Astrocyte of the cerebellum (primary cell): ENCODE measurements at regions not wholly inside any gene's neighbourhood (a gene's known extent, or its start where the extent isn't known, plus 50 kb on each side); places are given as distances from the start of the nearest gene placed in this dataset.
A peak's percentile ranks its signal among the peaks of the same experiment; 100 is the strongest.

Source experiments
- DNase-seq: peaks from one replicate; pipeline ENCODE4 v3.0.0-alpha.2; 2011; ENCODE audit warnings: low read depth
- H3K4me3 ChIP-seq: 2 replicates; pipeline ENCODE4 v1.5.1; 2011; ENCODE audit warnings: mild to moderate bottlenecking, low read depth, low read length, moderate library complexity
- in situ Hi-C: cut with HindIII; loops from 2 replicates; pipeline ENCODE4 v1.10.0; 2017; ENCODE audit warnings: low sequenced_read_pairs
- TF ChIP-seq, protein P1 (sequence below): IDR thresholded peaks from 2 replicates; pipeline ENCODE4 v1.5.1; 2012; ENCODE audit warnings: low read length, low read depth, moderate library complexity, mild to moderate bottlenecking; ENCODE audit errors: missing control alignments

DNA sequence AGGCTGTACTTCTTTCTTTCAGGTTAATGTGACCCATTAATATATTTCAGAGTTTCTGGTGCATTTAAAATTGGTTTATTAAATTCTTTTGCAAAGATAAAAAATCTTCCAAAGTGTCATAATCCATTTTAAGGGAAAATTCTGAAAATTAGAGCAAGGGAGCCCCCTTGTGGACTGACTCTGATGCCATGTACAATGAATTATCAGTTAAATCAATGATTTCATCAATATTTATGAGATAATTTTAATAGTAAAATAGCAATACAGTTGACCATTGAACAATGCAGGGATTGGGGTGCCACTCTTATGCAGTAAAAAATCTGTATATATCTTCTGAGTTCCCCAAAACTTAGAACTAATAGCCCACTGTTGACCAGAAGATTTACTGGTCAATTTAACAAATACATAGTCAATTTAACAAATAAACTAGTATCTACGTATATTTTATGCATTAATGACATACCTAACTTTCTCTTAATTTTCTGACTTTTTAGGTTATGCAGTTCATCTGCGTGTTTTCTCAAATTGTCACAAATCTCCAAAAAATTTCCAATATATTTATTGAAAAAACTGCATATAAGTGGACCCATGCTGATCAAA lies 479.1 kb upstream of the MIR17HG start:
- TF ChIP-seq, protein P1, sequence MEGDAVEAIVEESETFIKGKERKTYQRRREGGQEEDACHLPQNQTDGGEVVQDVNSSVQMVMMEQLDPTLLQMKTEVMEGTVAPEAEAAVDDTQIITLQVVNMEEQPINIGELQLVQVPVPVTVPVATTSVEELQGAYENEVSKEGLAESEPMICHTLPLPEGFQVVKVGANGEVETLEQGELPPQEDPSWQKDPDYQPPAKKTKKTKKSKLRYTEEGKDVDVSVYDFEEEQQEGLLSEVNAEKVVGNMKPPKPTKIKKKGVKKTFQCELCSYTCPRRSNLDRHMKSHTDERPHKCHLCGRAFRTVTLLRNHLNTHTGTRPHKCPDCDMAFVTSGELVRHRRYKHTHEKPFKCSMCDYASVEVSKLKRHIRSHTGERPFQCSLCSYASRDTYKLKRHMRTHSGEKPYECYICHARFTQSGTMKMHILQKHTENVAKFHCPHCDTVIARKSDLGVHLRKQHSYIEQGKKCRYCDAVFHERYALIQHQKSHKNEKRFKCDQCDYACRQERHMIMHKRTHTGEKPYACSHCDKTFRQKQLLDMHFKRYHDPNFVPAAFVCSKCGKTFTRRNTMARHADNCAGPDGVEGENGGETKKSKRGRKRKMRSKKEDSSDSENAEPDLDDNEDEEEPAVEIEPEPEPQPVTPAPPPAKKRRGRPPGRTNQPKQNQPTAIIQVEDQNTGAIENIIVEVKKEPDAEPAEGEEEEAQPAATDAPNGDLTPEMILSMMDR: peak; percentile 65
- DNase-seq: peak; percentile 16
- no peak overlapping the region for H3K4me3 ChIP-seq
- in situ Hi-C loops: no loop called here

DNA sequence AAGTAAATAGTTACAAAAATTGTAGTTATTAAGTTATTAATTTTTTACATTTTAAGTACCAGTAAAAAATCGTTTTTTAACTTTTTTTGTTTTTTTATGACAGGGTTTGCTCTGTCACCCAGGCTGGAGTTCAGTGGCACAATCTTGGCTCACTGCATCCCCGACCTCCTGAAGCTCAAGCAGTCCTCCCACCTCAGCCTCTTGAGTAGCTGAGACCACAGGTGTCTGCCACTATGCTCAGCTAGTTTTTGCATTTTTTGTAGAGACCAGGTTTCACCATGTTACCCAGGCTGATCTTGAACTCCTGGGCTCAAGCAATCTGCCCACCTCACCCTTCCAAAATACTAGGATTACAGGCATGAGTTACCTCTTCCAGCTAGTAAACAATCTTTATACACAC lies 477.9 kb upstream of the MIR17HG start:
- TF ChIP-seq, protein P1: no peak
- no peak for DNase-seq
- no peak overlapping the region for H3K4me3 ChIP-seq
- in situ Hi-C loops: no loop called here

DNA sequence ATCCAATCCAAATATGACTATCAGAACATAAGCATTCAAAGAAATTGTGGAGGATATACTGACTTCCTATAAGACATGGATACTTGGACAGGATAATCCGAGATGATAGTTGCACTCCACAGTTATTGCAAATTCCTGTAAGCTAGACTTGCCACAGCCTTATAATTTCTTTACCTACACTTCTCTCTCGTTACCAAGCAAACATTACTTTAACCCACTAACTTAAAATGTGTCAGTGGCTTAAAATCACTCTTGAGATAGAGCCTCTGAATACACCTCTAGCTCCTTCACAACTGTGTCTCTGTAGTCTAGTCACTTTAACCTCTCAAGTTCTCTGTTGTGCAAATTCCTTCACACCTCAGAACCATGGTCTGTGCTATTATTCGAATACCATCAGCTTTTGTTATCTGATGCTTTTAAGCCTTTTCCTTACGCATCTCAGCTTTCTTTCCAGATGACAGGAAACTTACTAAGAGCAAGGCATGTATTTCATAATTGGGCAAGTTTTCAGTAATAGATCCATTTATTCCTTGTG lies 474.9 kb upstream of the MIR17HG start:
- no peak for DNase-seq
- no peak overlapping the region for H3K4me3 ChIP-seq
- TF ChIP-seq, protein P1: no peak
- in situ Hi-C loops: no loop called here

DNA sequence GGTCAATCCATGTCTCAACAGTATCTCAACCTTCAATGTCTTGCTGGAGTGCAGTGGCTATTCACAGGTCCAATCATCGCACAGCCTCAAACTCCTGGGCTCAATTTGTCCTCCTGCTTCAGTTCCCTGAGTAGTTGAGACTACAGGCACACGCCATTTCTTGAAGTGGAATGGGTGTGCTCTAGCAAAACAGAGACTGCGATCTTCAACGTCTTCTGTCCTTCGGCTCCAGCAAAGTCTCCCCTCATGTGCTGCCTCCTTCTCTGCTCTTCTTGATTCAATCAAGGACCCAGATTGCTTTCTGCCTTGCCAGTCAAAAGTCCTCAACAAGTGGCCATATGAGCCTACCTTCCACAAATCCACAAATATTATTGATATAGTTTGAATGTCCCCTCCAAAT lies 466.7 kb upstream of the MIR17HG start:
- no peak overlapping the region for H3K4me3 ChIP-seq
- TF ChIP-seq, protein P1: no peak
- in situ Hi-C loops: no loop called here
- DNase-seq: no peak

DNA sequence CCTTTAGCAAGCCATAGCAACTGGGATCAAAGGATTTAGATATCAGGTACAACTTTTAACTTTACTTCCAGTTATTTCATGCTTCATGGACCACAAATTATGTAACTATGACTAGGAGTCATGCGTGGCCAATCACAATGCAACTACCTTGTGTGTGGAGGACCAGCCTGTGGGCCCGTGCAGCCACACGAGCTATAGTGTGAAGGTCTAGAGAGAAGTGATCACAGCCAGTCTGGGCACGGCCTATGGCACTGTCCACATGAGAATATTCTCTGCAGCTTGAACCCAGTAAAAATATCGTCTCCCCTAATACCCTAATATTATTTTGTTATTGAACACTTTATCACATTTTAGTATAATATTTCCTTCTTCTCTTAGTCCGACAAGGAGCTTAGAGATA lies 464.9 kb upstream of the MIR17HG start:
- in situ Hi-C loops: no loop called here
- DNase-seq: no peak
- no peak overlapping the region for H3K4me3 ChIP-seq
- TF ChIP-seq, protein P1: no peak

DNA sequence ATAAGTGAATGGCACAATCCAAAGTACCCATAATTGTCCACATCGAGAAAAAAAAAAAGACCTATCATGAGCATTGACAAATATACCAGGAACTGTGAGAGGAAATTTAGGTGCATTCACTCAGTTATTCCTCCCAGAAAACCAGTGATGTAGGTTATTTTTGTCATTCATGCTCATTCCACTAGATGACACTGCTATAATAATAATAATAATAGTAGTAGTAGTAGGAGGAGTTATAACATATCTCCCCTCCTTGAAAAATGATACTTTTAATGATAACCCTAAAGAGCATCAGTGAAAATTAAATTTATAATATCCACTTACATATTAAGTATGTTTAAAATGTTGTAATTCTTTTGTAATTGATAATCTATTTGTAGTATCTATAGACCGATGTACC lies 463.9 kb upstream of the MIR17HG start:
- TF ChIP-seq, protein P1: no peak
- DNase-seq: no peak
- in situ Hi-C loops: no loop called here
- no peak overlapping the region for H3K4me3 ChIP-seq
